Thoracic aorta (tissue), 2 donors: ENCODE measurements at regions not wholly inside any gene's neighbourhood (a gene's known extent, or its start where the extent isn't known, plus 50 kb on each side); places are given as distances from the start of the nearest gene placed in this dataset.

ENCODE experiments used
- ATAC-seq: fragments of 150-250 bp; one replicate; pipeline ENCODE4 v1.8.0; 2017; ENCODE audit warnings: low read depth; ENCODE audit not compliant: insufficient number of reproducible peaks, low FRiP score
- DNase-seq: peaks from one replicate; pipeline ENCODE4 v3.0.0-alpha.2; 2020; ENCODE audit warnings: low spot score
- H3K27ac ChIP-seq, 2 donors: fragments of 200-600 bp; sonication (generic); 1 replicate in 1 of 2; 2 replicates in 1 of 2; pipeline ENCODE4 v1.5.1; 2016; ENCODE audit warnings: mild to moderate bottlenecking in 2 of 2, moderate library complexity in 2 of 2
- H3K27me3 ChIP-seq: fragments of 200-600 bp; sonication (generic); replicated peaks from 2 replicates; pipeline ENCODE4 v1.6.0; 2016; ENCODE audit warnings: mild to moderate bottlenecking; ENCODE audit not compliant: insufficient read depth
- H3K36me3 ChIP-seq: fragments of 200-600 bp; sonication (generic); one replicate; pipeline ENCODE4 v1.5.1; 2016
- H3K4me1 ChIP-seq, 2 donors: fragments of 200-600 bp; sonication (generic); 1 replicate in 1 of 2; 2 replicates in 1 of 2; pipeline versions ENCODE4 v1.5.1 to v1.6.0; 2016; ENCODE audit warnings: low read depth in 2 of 2, mild to moderate bottlenecking in 1 of 2; ENCODE audit not compliant: control insufficient read depth in 1 of 2
- H3K4me3 ChIP-seq: fragments of 200-600 bp; sonication (generic); 2 replicates; pipeline ENCODE4 v1.5.1; 2016; ENCODE audit warnings: mild to moderate bottlenecking
- H3K9me3 ChIP-seq: fragments of 200-600 bp; sonication (generic); 2 replicates; pipeline ENCODE4 v1.5.1; 2016
- TF ChIP-seq, protein P1 (sequence below): fragments of 200-600 bp; sonication (generic); IDR thresholded peaks from one replicate; pipeline ENCODE4 v1.5.1; 2019; ENCODE audit warnings: antibody characterized with exemption

DNA sequence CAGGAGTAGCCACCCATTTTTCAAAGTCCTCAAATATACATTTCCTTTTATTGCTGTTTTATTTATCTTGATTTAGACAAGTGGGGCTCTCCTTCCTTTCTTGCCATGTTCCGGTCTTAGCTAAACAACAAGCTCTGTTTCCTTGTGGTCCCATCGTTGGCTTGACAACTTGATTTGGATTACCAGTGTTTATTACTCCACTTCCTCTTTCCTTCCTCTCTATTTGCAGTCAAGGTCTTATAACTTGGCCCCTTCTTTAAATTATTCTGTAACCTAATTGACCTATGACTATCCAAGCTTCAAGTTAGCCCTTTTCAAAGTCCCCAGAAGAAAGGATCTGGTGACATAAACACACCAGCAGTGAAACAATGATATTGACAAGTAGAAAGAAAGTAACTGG, 130.6 kb upstream of the STT3B start:
- no peak for ATAC-seq
- TF ChIP-seq, protein P1, sequence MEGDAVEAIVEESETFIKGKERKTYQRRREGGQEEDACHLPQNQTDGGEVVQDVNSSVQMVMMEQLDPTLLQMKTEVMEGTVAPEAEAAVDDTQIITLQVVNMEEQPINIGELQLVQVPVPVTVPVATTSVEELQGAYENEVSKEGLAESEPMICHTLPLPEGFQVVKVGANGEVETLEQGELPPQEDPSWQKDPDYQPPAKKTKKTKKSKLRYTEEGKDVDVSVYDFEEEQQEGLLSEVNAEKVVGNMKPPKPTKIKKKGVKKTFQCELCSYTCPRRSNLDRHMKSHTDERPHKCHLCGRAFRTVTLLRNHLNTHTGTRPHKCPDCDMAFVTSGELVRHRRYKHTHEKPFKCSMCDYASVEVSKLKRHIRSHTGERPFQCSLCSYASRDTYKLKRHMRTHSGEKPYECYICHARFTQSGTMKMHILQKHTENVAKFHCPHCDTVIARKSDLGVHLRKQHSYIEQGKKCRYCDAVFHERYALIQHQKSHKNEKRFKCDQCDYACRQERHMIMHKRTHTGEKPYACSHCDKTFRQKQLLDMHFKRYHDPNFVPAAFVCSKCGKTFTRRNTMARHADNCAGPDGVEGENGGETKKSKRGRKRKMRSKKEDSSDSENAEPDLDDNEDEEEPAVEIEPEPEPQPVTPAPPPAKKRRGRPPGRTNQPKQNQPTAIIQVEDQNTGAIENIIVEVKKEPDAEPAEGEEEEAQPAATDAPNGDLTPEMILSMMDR: no peak
- H3K27ac ChIP-seq: no peak overlapping the region
- H3K9me3 ChIP-seq: no peaks in the 10 kb centered on the region
- no peaks in the 10 kb centered on the region for H3K27me3 ChIP-seq
- peaks cover 9 to 24% of the 10 kb centered on the region in 2 donors for H3K4me1 ChIP-seq
- H3K4me3 ChIP-seq: no peak overlapping the region
- no peak for DNase-seq
- no peaks in the 10 kb centered on the region for H3K36me3 ChIP-seq

DNA sequence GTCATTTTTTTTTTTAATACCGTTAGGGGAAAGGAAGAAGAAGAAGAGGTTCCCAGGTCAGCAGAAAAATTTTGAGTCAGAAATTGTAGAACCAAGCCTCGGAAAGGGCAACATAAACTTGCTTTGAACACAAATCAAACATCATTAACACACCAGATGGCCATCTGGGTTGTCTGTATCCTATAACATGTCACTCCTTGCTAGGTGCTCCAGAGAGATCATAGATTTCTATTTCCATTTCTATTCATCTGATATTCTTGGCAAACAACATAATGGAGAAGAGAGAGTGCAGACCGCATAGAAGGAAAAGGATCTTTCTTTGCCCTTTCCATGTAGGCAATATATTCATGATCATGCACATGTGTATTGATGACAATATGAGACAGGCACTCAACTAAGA, 129.5 kb upstream of the STT3B start:
- H3K27ac ChIP-seq: no peak overlapping the region
- H3K9me3 ChIP-seq: no peaks in the 10 kb centered on the region
- DNase-seq (no peak), ATAC-seq (no peak)
- H3K4me1 ChIP-seq: peaks cover 17 to 32% of the 10 kb centered on the region in 2 donors
- H3K27me3 ChIP-seq: no peaks in the 10 kb centered on the region
- H3K4me3 ChIP-seq: no peak overlapping the region
- TF ChIP-seq, protein P1: no peak
- H3K36me3 ChIP-seq: no peaks in the 10 kb centered on the region

DNA sequence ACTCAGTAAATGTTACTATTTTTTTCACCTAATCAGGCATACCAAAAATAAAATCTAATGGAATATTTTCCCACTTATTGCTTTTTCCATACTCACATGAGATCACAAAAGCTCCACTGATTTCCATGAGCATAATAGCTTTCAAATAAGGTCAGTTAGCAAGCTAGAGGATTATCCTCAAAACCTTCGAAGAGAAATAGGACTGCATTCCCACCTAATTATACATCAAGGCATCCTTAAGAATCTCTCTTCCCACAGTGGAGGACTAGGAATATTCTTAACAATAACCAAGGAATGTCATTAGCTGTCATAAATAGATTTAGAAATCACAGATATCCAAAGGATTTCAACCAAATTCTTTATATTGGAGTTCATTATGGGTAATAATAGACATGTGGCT, 127.9 kb upstream of the STT3B start:
- TF ChIP-seq, protein P1: no peak
- no peak overlapping the region for H3K4me3 ChIP-seq

DNA sequence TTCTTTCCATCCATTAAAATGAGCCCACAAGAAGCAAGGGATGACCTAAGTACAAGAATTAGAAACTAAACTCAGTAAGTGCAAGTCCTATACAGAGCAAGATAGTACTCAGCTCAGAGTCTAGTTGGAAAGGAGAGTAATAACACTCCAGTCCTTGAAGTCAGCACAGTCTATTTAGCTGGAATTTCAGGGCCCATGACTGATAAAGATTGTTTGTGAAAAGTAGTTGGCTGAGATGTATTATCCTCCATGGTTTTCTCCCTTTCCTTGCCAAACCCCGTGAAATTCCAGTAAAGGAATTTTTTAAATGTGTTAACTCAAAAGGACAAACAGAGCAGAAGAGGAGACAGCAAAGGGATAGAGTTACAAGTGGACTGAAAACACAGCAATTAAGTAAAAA, 127.2 kb upstream of the STT3B start:
- Histone ChIP-seq H3K4me3 (no peak overlapping the region), H3K4me1 (peaks cover 17 to 42% of the 10 kb centered on the region in 2 donors), H3K27ac (peak overlapping the region in 1 of 2 donors; percentile 13), H3K9me3 (no peaks in the 10 kb centered on the region), H3K36me3 (no peaks in the 10 kb centered on the region), H3K27me3 (no peaks in the 10 kb centered on the region)
- DNase-seq (no peak), ATAC-seq (no peak)
- TF ChIP-seq, protein P1: no peak

More for the DNA sequence above, 127.9 kb upstream of the STT3B start:
- Histone ChIP-seq H3K9me3 (no peaks in the 10 kb centered on the region), H3K36me3 (no peaks in the 10 kb centered on the region), H3K27ac (no peak overlapping the region), H3K27me3 (no peaks in the 10 kb centered on the region), H3K4me1 (peaks cover 17 to 36% of the 10 kb centered on the region in 2 donors)
- ATAC-seq (no peak), DNase-seq (no peak)

DNA sequence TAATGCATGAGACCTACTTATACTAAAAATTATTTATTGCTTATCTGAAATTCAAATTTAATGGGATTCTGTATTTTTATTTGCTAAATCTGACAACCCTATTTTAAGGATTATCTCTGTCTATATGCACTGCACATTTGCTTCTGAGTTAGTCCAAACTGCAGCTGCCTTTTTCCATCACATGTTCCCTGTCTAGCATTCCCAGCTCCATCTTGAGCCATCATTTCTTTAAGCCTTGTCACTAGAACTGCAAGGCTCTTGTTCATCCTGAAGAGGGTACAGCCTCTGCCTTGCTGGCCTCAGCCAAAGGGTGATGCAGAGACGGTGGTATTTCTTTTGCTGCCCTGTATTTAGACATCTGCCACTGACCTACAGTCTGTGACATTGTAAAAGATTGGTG, 125.8 kb upstream of the STT3B start:
- H3K27ac ChIP-seq: peak overlapping the region; percentile 9 to 51
- H3K27me3 ChIP-seq: no peaks in the 10 kb centered on the region
- ATAC-seq (no peak), DNase-seq (no peak)
- no peaks in the 10 kb centered on the region for H3K36me3 ChIP-seq
- no peak overlapping the region for H3K4me3 ChIP-seq
- no peaks in the 10 kb centered on the region for H3K9me3 ChIP-seq
- TF ChIP-seq, protein P1: no peak
- peaks cover 17 to 50% of the 10 kb centered on the region in 2 donors for H3K4me1 ChIP-seq
